ENCODE measurements at regions not wholly inside any gene's neighbourhood (a gene's known extent, or its start where the extent isn't known, plus 50 kb on each side); places are given as distances from the start of the nearest gene placed in this dataset.

GRCh38 chr6:148602136-148602535 lies 144.7 kb upstream of the UST start:
- Histone ChIP-seq H3K36me3 (ENCODE audit: control insufficient read depth, insufficient read depth, low read length) (no peaks in the 10 kb centered on the region), H3K27me3 (ENCODE audit: control insufficient read depth, insufficient read depth, low read length) (no peaks in the 10 kb centered on the region; the same call in 1 of the 2 replicates), H3K4me3 (ENCODE audit: low read depth, low read length) (no peak overlapping the region)
- TF ChIP-seq CTCF (IDR thresholded peaks at IDR 0.05; ENCODE audit: insufficient read depth, low read depth, low read length): no peak
- POLR2A ChIA-PET: no interaction called here
- CTCF ChIA-PET: interaction anchor here (1.0 to 1.5 kb wide), 2 partner anchors 14 to 370 kb away, joined by 3 read pairs; no protein-coding TSS in a partner anchor
- DNase-seq (ENCODE audit: low read depth): no peak

GRCh38 chr6:148608199-148608951 lies 138.5 kb upstream of the UST start:
- ChIA-PET POLR2A (no interaction called here), CTCF (interaction anchor here (0.6 to 1.1 kb wide), 6 partner anchors 12 to 1086 kb away, joined by 3 to 5 read pairs (median 3); no protein-coding TSS in a partner anchor)
- Histone ChIP-seq H3K27me3 (ENCODE audit: control insufficient read depth, insufficient read depth, low read length) (no peaks in the 10 kb centered on the region), H3K36me3 (ENCODE audit: control insufficient read depth, insufficient read depth, low read length) (no peaks in the 10 kb centered on the region), H3K4me3 (ENCODE audit: low read depth, low read length) (no peak overlapping the region)
- TF ChIP-seq CTCF (IDR thresholded peaks at IDR 0.05; ENCODE audit: insufficient read depth, low read depth, low read length): peak; percentile 59
- DNase-seq (ENCODE audit: low read depth): no peak

- no peak for TF ChIP-seq CTCF (IDR thresholded peaks at IDR 0.05; ENCODE audit: insufficient read depth, low read depth, low read length)
- DNase-seq (ENCODE audit: low read depth): peak; percentile 55
- CTCF ChIA-PET: no interaction called here
- Histone ChIP-seq H3K4me3 (ENCODE audit: low read depth, low read length) (no peak overlapping the region), H3K36me3 (ENCODE audit: control insufficient read depth, insufficient read depth, low read length) (no peaks in the 10 kb centered on the region), H3K27me3 (ENCODE audit: control insufficient read depth, insufficient read depth, low read length) (no peaks in the 10 kb centered on the region)
- POLR2A ChIA-PET: no interaction called here
Observed at GRCh38 chr6:148611213-148611612, 135.6 kb upstream of the UST start.

- H3K4me3 ChIP-seq (ENCODE audit: low read depth, low read length): no peak overlapping the region
- no peak for TF ChIP-seq CTCF (IDR thresholded peaks at IDR 0.05; ENCODE audit: insufficient read depth, low read depth, low read length)
- POLR2A ChIA-PET: no interaction called here
- no peaks in the 10 kb centered on the region for H3K27me3 ChIP-seq (ENCODE audit: control insufficient read depth, insufficient read depth, low read length)
- CTCF ChIA-PET: no interaction called here
- no peaks in the 10 kb centered on the region for H3K36me3 ChIP-seq (ENCODE audit: control insufficient read depth, insufficient read depth, low read length)
- no peak for DNase-seq (ENCODE audit: low read depth)
Observed at GRCh38 chr6:148612043-148612442, 134.8 kb upstream of the UST start.

- CTCF ChIA-PET: interaction anchor here (1.0 kb wide), 1 partner anchor 54 kb away, joined by 3 read pairs; no protein-coding TSS in a partner anchor
- no peak for DNase-seq (ENCODE audit: low read depth)
- no peak overlapping the region for H3K4me3 ChIP-seq (ENCODE audit: low read depth, low read length)
- H3K27me3 ChIP-seq (ENCODE audit: control insufficient read depth, insufficient read depth, low read length): no peaks in the 10 kb centered on the region
- POLR2A ChIA-PET: no interaction called here
- no peaks in the 10 kb centered on the region for H3K36me3 ChIP-seq (ENCODE audit: control insufficient read depth, insufficient read depth, low read length)
- no peak for TF ChIP-seq CTCF (IDR thresholded peaks at IDR 0.05; ENCODE audit: insufficient read depth, low read depth, low read length)
Observed at GRCh38 chr6:148614602-148615001, 132.2 kb upstream of the UST start.

Data from BJ (cell line).